ENCODE measurements at regions not wholly inside any gene's neighbourhood (a gene's known extent, or its start where the extent isn't known, plus 50 kb on each side); places are given as distances from the start of the nearest gene placed in this dataset.
A peak's percentile ranks its signal among the peaks of the same experiment; 100 is the strongest.

- DNase-seq, result no peak
Measured at GRCh38 chr2:120670371-120670770, 65.3 kb upstream of the GLI2 start.

DNA sequence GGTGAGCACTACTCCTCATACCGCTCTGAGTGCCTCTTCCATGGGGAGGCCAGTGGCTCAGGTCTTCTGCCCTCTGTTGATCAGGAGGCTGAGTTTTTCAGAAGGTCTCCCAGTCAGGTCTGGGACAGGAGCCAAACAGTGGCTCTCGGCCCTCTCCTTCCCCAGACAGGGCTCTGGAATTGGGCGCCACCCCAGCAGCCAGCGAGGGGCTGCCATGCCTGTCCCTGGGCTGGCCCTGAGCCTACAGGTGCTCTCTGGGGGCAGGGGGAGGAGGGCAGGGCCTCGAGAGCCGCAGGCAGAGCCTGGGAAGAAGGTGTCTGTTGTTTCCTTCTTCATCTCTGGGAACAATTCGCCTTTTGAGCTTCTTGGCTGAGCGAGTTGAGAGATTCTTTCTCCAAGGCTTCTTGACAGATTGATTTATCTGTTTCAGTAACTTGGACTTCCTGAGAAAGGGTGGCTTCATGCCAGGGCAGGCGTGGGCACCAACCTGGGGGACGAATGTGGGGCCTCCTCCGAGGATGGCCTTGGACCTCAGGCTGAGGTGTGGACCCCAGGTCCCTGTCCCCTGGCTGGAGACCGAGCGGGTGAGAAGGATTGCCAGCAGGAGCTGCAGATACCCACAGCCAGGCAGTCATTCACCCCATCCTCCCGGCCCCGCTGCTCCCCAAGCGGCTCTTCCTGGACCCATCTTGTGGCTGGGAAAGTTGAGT lies 64.7 kb upstream of the GLI2 start:
- DNase-seq, result no peak

GRCh38 chr2:120672526-120673204 lies 63.0 kb upstream of the GLI2 start:
- DNase-seq, result no peak

- no peak for DNase-seq
Measured at GRCh38 chr2:120673205-120673550, 62.5 kb upstream of the GLI2 start.

DNA sequence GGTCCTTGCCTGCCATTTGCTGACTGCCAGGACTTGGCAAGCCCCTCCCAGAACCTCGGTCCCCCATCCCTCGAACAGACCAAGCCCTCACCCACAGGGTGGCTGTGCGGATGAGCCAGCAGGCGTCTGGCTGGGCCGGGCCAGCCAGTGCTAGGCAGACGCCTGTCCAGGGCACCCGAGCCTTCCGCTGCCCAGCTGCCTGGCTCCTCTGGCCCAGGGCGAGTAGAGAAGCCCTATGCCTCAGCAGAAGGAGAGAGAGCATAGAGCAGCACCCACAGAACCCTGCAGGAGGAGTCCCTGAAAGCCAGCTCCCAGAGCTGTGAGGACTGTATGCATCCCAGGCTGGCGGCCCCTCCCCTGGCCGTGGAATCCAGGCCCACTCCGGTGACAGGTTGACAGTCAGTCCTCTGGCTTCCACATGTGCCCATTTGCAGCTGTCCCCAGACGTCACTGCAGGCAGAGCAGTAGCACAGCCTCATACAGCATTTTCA lies 62.1 kb upstream of the GLI2 start:
- DNase-seq, result no peak

DNA sequence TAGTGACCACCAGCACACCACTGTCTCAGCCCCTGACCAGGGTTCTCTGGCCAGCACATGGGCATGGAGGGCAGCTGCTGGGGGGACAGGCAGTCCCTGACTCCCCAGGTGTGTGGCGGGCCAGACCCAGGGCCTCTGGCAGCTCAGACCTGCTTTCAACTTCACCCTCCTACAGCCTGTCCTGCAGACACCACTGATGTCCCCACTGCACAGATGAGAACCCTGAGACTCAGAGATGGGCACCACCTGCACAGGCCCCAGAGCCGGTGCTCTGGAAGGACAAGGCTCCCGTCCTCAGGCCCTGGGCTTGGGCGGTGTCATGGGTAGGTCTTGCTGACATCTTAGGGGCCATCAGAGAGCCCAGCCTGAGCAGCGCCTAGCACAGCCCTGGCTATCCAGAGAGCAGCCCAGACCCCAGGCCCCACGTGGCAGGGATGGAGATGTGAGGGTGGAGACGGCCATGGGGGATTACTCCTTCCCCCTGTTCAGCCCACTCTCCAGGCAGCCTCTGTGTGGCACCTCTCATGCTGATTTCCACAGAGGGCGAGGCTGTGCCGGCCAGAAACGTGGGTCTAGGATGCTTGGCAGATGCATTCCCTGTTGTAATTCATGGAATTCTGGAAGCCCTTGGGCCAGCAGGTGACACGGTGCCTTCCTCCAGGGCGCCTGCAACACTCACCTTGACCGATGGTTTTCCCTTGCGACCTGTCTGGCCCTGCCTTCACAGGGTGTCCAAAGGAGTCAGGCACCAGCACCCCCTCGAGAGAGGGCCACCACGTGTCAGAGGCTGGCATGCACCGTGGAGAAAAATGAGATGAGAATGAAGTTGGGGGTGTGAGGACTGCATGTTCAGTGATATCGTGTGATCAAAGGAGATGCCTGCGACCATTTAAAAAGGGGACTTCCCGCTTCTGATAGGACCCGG lies 61.2 kb upstream of the GLI2 start:
- no peak for DNase-seq

DNA sequence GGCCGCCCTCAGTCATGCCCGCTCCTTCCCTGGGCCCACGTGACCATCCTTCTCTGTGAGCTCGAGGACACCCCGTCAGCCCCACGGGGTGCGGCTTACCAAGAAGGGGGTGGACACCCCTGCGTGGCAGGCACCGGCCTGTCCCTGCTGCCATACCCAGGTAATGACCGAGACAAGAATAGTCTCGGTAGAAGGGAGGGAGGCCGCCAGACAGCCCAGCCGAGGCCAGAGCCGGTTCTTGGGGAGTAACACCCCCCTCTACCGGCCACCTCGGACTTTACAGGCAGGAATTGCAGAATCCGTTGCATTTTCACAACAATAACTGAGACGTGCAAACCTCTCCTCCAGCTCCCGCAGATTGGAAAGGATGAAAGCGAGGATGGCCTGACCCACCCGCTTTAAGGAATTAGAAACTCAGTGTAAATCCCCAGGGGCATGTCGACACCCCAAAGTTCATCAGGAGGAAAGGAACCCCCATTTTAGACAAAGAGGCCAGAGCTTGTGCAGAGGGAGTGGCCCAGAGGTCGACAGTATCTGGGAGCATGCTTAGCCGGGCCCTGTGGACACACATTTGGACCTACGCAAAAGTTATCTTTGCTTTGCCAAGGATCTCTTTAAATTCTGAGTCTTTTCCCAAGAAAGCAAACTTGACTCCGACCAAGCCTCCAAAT lies 60.1 kb upstream of the GLI2 start:
- peak; percentile 60 for DNase-seq

DNA sequence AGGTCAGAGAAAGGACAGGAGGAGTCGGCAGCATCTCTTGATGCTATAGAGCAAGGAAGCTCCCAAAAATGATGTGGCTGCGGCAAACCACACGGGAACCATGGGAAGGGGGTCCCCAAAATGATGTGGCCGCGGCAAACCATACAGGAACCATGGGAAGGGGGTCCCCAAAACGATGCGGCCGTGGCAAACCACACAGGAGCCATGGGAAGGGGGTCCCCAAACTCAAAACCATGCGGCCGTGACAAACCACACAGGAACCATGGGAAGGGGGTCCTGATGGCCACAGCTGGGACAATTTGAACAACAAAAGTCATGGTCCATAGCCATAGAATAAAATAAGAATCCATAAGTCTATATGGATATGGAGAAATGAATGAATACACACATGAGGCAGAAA lies 58.4 kb upstream of the GLI2 start:
- no peak for DNase-seq

- no peak for DNase-seq
Measured at GRCh38 chr2:120677696-120678247, 57.9 kb upstream of the GLI2 start.

DNA sequence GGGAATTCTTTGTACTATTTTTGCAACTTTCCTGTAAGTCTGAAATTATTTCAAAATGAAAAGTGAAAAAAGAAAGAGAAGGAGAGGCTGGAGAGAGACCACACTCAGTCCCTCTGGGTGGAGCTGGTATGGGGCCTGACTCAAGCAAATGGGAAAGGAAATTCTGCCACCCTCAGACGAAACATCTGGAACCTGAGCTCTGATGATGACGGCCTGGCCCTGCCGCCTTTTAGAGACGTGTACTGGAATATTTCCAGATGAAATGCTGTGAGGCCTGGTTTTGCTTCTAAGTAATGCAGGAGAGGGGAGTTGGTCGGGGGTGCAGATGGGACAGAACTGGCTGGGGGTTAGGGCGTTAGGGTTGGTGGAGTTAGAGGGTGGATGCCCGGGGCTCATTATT lies 57.4 kb upstream of the GLI2 start:
- no peak for DNase-seq

DNA sequence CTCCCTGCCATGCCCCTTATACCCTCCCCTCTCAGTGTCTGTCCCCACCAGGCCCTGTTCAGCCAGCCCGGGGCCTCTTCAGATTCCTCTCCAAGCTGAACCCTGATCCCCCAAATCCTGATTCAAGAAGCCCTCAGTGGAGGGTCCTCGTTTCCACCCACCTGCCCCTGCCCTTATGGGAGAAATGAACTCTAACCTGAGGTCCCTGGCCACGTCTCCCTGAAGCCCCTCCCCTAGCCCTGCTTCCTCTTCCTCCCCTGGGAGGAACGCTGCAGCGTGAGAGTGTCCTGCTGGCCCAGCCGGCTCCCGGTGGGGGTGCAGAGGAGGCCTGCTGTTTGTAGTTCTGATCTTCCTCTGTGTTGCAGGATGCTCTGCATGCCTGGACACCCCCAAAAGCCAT lies 56.7 kb upstream of the GLI2 start:
- DNase-seq, result no peak

DNA sequence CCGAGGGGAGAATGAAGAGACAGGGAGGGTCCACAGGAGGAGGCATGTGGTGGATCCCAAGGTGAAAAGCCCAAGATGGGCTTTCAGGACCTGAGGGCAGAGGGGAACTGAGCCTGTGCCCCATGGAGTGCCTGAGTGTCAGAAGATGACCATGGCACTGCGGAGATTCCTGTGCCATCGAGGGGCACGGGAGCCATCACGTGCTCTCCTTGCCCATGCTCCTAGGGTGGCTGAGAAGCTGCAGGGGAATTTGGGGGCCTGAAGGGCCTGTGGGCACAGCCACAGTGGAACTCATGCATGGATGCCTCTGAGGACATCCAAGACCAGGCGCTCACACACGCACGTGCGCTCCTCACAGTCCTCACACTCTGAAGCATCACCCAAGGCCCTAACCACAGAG lies 56.1 kb upstream of the GLI2 start:
- DNase-seq, result no peak

- peak; percentile 59 for DNase-seq
Measured at GRCh38 chr2:120680136-120680761, 55.4 kb upstream of the GLI2 start.

GRCh38 chr2:120681181-120681580 lies 54.5 kb upstream of the GLI2 start:
- no peak for DNase-seq

DNA sequence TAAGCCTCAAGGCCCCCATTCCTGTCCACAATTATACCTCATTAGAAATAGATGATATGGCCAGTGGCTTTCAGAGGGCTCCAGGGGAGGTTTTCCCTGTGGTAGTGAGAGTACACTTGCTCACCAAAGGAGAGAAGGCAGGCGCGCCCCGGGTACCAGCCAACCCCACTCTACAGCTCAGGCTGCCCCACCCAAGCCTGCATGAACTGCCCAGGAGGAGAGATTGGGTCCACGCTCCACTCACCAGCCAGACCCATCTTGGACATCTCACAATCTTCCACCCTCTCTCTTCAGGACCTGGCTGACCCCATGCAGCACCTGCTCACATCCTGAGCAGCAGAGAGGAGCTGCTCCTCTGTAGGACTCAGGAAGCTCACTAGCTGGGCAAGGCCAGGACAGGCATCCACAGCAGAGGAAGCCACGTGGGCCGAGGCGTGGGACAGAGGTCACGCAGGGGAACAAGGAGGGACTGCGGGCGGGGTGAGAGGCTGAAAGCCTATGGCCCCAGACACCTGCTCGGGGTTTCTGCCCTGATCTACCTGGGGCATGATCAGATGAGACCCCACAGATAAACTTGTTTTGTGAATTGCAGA lies 53.9 kb upstream of the GLI2 start:
- DNase-seq, result no peak

DNA sequence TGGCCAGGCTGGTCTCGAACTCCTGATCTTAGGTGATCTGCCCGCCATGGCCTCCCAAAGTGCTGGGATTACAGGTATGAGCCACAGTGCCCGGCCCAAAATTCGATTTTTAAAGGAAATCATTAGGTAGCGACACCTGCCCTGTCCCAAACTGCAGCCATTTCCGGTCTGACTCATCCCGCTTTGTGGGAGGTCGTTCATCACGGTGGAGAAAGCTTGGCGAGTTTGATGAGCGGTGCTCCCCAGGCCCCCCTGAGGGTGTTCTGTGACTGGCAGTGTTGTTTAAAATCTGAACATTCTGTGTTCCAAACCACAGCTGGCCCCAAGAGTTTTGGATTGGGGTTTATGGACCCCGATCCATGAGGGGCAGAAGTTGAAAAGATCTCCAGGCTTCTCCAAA lies 53.0 kb upstream of the GLI2 start:
- no peak for DNase-seq

DNA sequence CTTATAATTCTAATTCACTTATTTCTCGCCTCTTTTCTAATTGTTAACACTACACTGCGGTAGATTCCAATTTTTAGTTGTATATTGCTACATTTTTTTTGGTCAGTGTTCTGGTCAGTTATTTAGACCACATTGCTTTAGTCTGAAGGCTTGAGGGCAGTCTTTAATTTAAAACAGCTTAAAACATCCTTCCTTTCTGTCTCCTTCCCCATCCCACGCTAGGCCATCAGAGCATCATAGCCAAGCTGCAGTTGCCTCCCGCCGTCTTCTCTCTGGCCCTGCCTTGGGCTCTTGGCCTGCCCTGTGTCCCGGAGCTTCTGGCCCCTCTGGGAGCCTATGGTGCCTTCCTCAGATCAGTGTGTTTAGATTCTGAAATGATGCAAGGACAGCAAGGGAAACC lies 52.6 kb upstream of the GLI2 start:
- DNase-seq, result no peak

GRCh38 chr2:120683701-120684100 lies 52.0 kb upstream of the GLI2 start:
- no peak for DNase-seq

DNA sequence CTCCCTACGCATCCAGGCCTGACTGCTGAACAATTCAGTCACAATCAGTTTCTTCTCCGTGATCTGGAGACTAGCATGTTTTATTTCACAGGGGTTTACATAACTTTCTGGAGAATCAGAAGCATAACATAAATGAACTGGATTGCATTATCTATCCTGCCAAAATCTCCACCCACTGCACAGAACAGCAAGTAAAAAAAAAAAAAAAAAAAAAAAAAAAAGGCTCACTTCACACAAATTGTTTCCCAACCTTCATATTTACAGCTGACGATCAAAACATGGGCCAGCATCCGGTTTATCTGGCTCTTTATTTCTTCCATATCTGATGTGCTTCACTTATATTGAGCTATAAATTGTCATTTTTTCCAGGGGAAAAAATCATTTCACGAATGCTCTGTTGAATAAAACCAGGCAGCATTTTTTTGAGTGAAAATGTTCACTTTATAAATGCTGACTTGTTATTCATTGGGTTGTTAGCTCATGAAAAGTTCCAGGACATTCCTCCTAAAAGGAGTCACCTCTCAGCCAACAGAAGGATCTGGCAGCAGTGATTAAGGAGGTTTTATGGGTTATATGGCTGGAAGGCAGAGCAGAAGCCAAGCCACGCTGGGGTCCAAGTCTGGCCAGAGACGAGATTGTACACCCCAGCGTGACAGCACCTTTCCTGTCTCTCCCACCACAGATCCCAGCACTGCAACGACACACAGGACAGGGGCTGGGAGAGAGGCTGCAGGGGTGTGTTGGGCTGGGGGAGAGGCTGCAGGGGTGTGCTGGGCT lies 51.2 kb upstream of the GLI2 start:
- DNase-seq, result no peak

- no peak for DNase-seq
Measured at GRCh38 chr2:120685066-120685973, 50.3 kb upstream of the GLI2 start.

Measured in T1000 (cell line).